ENCODE measurements at regions not wholly inside any gene's neighbourhood (a gene's known extent, or its start where the extent isn't known, plus 50 kb on each side); places are given as distances from the start of the nearest gene placed in this dataset.

DNA sequence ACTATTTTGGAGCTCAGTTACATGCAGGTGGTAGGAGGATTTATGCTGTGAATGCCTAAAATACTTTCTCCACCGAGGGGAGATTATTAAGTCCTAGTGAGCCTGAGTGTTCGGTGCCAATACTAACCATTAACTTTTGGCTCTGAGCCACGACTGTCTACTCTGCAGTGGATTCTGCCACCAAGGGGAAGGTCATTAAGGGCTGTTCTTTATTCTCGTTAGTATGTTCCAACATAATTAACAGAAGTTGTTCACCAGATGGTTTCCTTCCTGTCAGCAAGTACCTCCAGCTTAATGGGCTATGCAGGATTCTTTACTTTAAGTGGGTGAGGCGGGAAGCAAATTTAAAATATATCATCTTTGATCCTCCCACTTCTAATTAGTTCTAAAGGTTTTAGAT, 326.3 kb downstream of the BMP4 start (continued):
- TF ChIP-seq, protein P1, sequence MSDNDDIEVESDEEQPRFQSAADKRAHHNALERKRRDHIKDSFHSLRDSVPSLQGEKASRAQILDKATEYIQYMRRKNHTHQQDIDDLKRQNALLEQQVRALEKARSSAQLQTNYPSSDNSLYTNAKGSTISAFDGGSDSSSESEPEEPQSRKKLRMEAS (IDR thresholded peaks at IDR 0.05): no peak
- TF ChIP-seq CHD1 (IDR thresholded peaks at IDR 0.05; ENCODE audit: low read depth, low read length): no peak

Data from H1 (cell line).